ENCODE measurements at regions not wholly inside any gene's neighbourhood (a gene's known extent, or its start where the extent isn't known, plus 50 kb on each side); places are given as distances from the start of the nearest gene placed in this dataset.

- TF ChIP-seq HDGF (IDR thresholded peaks at IDR 0.05; ENCODE audit: borderline replicate concordance) (no peak), BHLHE40 (IDR thresholded peaks at IDR 0.05; ENCODE audit: borderline replicate concordance) (no peak), FOXK2 (IDR thresholded peaks at IDR 0.05) (no peak), PKNOX1 (IDR thresholded peaks at IDR 0.05) (no peak), NFRKB (IDR thresholded peaks at IDR 0.05) (no peak), LEF1 (IDR thresholded peaks at IDR 0.05; ENCODE audit: borderline replicate concordance) (no peak), ARNT (IDR thresholded peaks at IDR 0.05) (no peak), SUZ12 (IDR thresholded peaks at IDR 0.05) (no peak), ZNF384 (IDR thresholded peaks at IDR 0.05) (no peak), FOXM1 (IDR thresholded peaks at IDR 0.05; ENCODE audit: borderline replicate concordance) (no peak), FOXA1 (IDR thresholded peaks at IDR 0.05) (no peak), TARDBP (IDR thresholded peaks at IDR 0.05) (no peak), CTBP1 (IDR thresholded peaks at IDR 0.05; ENCODE audit: borderline replicate concordance) (no peak)
- DNase-seq (ENCODE audit: extremely low spot score): no peak
- ChIA-PET CTCF (no interaction called here), POLR2A (no interaction called here)
Measured at GRCh38 chr16:35862242-35862641, 2402.8 kb downstream of the TP53TG3F start.

GRCh38 chr16:35868630-35869029, 2409.2 kb downstream of the TP53TG3F start:
- POLR2A ChIA-PET: no interaction called here
- TF ChIP-seq TARDBP (IDR thresholded peaks at IDR 0.05) (no peak), CTBP1 (IDR thresholded peaks at IDR 0.05; ENCODE audit: borderline replicate concordance) (no peak), HDGF (IDR thresholded peaks at IDR 0.05; ENCODE audit: borderline replicate concordance) (no peak), L3MBTL2 (conservative IDR thresholded peaks at IDR 0.05) (no peak), FOXK2 (IDR thresholded peaks at IDR 0.05) (no peak), ZNF384 (IDR thresholded peaks at IDR 0.05) (no peak), SUZ12 (IDR thresholded peaks at IDR 0.05) (no peak), SP1 (IDR thresholded peaks at IDR 0.05) (no peak), ARNT (IDR thresholded peaks at IDR 0.05) (no peak), PKNOX1 (IDR thresholded peaks at IDR 0.05) (no peak), ELF4 (IDR thresholded peaks at IDR 0.05) (no peak), FOXA1 (IDR thresholded peaks at IDR 0.05) (no peak), FOXM1 (IDR thresholded peaks at IDR 0.05; ENCODE audit: borderline replicate concordance) (no peak), NFRKB (IDR thresholded peaks at IDR 0.05) (no peak), BHLHE40 (IDR thresholded peaks at IDR 0.05; ENCODE audit: borderline replicate concordance) (no peak), LEF1 (IDR thresholded peaks at IDR 0.05; ENCODE audit: borderline replicate concordance) (no peak)
- DNase-seq (ENCODE audit: extremely low spot score): no peak
- CTCF ChIA-PET: no interaction called here

GRCh38 chr16:35873472-35873871, 2414.1 kb downstream of the TP53TG3F start:
- CTCF ChIA-PET: no interaction called here
- POLR2A ChIA-PET: no interaction called here
- DNase-seq (ENCODE audit: extremely low spot score): no peak
- no peak for TF ChIP-seq SP1 (IDR thresholded peaks at IDR 0.05)
- no peak for TF ChIP-seq LEF1 (IDR thresholded peaks at IDR 0.05; ENCODE audit: borderline replicate concordance)
- no peak for TF ChIP-seq NFRKB (IDR thresholded peaks at IDR 0.05)
- TF ChIP-seq FOXK2 (IDR thresholded peaks at IDR 0.05): no peak
- no peak for TF ChIP-seq PKNOX1 (IDR thresholded peaks at IDR 0.05)
- no peak for TF ChIP-seq ELF4 (IDR thresholded peaks at IDR 0.05)
- TF ChIP-seq CTBP1 (IDR thresholded peaks at IDR 0.05; ENCODE audit: borderline replicate concordance): no peak
- no peak for TF ChIP-seq ARNT (IDR thresholded peaks at IDR 0.05)
- no peak for TF ChIP-seq L3MBTL2 (conservative IDR thresholded peaks at IDR 0.05)
- TF ChIP-seq BHLHE40 (IDR thresholded peaks at IDR 0.05; ENCODE audit: borderline replicate concordance): no peak
- no peak for TF ChIP-seq FOXA1 (IDR thresholded peaks at IDR 0.05)
- TF ChIP-seq FOXM1 (IDR thresholded peaks at IDR 0.05; ENCODE audit: borderline replicate concordance): no peak

- CTCF ChIA-PET: no interaction called here
- DNase-seq (ENCODE audit: extremely low spot score): no peak
- POLR2A ChIA-PET: no interaction called here
Measured at GRCh38 chr16:35881654-35882053, 2422.2 kb downstream of the TP53TG3F start.

GRCh38 chr16:35906440-35906839, 2447.0 kb downstream of the TP53TG3F start:
- TF ChIP-seq HDGF (IDR thresholded peaks at IDR 0.05; ENCODE audit: borderline replicate concordance) (no peak), FOXK2 (IDR thresholded peaks at IDR 0.05) (no peak), ELF4 (IDR thresholded peaks at IDR 0.05) (no peak), ARNT (IDR thresholded peaks at IDR 0.05) (no peak), FOXA1 (IDR thresholded peaks at IDR 0.05) (no peak), ZNF384 (IDR thresholded peaks at IDR 0.05) (no peak), SP1 (IDR thresholded peaks at IDR 0.05) (no peak), PKNOX1 (IDR thresholded peaks at IDR 0.05) (no peak), BHLHE40 (IDR thresholded peaks at IDR 0.05; ENCODE audit: borderline replicate concordance) (no peak), CTBP1 (IDR thresholded peaks at IDR 0.05; ENCODE audit: borderline replicate concordance) (no peak), FOXM1 (IDR thresholded peaks at IDR 0.05; ENCODE audit: borderline replicate concordance) (no peak), L3MBTL2 (conservative IDR thresholded peaks at IDR 0.05) (no peak), NFRKB (IDR thresholded peaks at IDR 0.05) (no peak), LEF1 (IDR thresholded peaks at IDR 0.05; ENCODE audit: borderline replicate concordance) (no peak)
- DNase-seq (ENCODE audit: extremely low spot score): no peak
- CTCF ChIA-PET: no interaction called here
- POLR2A ChIA-PET: no interaction called here

More at GRCh38 chr16:35881654-35882053, 2422.2 kb downstream of the TP53TG3F start:
- TF ChIP-seq L3MBTL2 (conservative IDR thresholded peaks at IDR 0.05) (no peak), FOXM1 (IDR thresholded peaks at IDR 0.05; ENCODE audit: borderline replicate concordance) (no peak), FOXA1 (IDR thresholded peaks at IDR 0.05) (no peak), FOXK2 (IDR thresholded peaks at IDR 0.05) (no peak), HDGF (IDR thresholded peaks at IDR 0.05; ENCODE audit: borderline replicate concordance) (no peak), PKNOX1 (IDR thresholded peaks at IDR 0.05) (no peak), ELF4 (IDR thresholded peaks at IDR 0.05) (no peak), CTBP1 (IDR thresholded peaks at IDR 0.05; ENCODE audit: borderline replicate concordance) (no peak), BHLHE40 (IDR thresholded peaks at IDR 0.05; ENCODE audit: borderline replicate concordance) (no peak), SP1 (IDR thresholded peaks at IDR 0.05) (no peak), TARDBP (IDR thresholded peaks at IDR 0.05) (no peak), NFRKB (IDR thresholded peaks at IDR 0.05) (no peak), ARNT (IDR thresholded peaks at IDR 0.05) (no peak), SUZ12 (IDR thresholded peaks at IDR 0.05) (no peak), ZNF384 (IDR thresholded peaks at IDR 0.05) (no peak), LEF1 (IDR thresholded peaks at IDR 0.05; ENCODE audit: borderline replicate concordance) (no peak)

Measured in HEK293T (cell line).